GM21423 (cell line): ENCODE measurements at regions not wholly inside any gene's neighbourhood (a gene's known extent, or its start where the extent isn't known, plus 50 kb on each side); places are given as distances from the start of the nearest gene placed in this dataset.

ENCODE experiments used
- ATAC-seq: cut with Tn5 transposase; IDR thresholded peaks from one replicate; pipeline ENCODE4 v1.9.1; 2021; ENCODE audit warnings: mild to moderate bottlenecking, moderate library complexity; ENCODE audit not compliant: unreplicated experiment

DNA sequence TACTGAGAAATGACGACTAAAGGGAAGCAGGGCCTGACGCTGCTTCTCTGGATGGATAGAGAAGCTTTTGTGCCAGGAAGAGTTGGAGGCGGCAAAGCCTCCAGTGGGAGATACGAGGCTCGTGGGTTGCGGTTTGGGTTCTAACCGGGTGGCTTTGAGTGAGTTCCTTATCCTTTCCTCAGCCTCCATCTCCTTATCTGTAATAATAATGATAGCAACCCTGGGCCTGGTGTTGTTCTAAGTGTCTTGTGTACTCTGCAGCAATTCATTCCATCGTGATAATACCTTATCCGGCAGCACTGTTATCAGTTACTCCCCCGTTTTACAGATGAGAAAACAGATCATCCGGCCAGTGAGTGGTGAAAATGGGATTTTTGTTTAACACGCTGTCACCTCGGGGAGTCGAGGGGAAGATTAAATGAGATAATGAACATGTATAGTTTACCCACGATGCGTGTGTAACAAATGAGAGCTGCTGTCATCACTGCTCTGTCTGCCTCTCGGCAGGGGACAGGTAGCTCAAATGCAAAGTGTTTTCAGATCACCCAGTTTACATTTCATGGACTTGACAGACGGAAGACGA is 52.0 kb upstream of the LHX1 start:
- no peak for ATAC-seq

DNA sequence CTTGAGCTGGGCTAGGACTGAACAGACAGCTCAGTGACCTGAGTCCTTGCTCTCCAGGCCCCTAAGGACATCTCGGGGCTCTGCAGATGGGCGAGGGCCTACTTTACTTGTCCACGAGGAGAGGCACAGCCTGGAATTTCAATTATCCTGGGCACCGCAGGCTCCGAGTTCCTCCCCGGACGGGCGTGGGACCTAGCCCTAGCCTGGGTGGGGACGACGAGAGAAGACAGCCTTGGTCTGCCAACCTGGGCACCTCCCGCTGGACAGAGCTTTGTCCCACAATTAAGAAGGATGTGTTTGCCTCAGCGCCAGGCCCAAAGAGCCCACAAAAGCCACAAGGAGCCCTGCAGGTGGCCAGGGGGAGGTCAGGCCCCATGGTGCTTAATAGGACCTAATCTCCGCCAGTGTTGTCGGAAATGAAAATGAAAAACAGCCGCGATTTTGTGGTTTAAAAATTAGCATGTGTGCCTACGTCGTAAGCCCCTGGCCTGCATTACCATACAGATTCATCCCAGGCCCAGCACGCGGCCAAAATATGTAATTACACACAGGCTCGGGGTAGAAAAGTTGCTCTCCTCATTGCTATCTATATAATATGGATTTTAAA is 51.4 kb upstream of the LHX1 start:
- no peak for ATAC-seq
